ENCODE measurements at regions not wholly inside any gene's neighbourhood (a gene's known extent, or its start where the extent isn't known, plus 50 kb on each side); places are given as distances from the start of the nearest gene placed in this dataset.

DNA sequence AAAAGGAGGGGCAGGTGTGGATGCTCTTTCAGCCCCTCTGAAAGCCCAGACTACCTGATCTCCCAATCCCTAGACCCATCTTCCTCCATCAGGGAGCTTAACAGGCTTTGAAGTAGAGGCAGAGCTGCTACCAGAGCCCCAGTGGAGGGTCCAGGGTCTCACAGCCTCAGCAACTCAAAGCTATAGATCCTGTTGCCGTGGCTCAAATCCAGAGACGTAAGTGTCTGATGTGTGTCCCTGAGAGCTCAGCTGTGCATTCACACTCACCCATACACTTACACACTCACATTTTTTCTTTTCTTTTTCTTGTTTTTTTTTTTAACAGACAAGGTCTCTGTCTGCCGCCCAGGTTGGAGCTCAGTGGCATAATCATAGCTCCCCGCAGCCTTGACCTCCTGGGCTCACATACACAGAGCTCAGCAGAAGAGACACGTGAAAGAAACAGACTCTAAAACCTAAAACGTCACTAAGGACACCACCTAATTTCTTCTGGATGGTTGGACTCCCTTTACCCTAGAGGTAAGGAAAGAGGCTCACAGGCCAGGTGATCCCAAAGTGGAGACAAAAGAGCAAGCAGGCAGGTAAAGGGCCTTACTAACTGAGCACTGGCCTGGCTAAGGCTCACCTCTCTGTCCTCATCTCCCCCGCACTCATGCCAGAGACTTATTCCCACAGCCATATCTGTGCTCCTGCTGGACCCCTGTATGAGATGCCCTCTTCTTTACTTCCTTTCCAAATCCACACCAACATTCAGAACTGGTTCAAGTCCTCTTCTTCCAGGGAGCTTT lies 80.7 kb downstream of the SCN11A start:
- Histone ChIP-seq H3K4me1 (ENCODE audit: control insufficient read depth, insufficient read depth, low read length) (no peaks in the 10 kb centered on the region), H3K36me3 (ENCODE audit: control insufficient read depth, insufficient read depth, low read length) (no peaks in the 10 kb centered on the region), H3K27ac (ENCODE audit: low read length) (no peak overlapping the region), H3K27me3 (ENCODE audit: control insufficient read depth, insufficient read depth, low read length) (no peaks in the 10 kb centered on the region), H3K4me3 (ENCODE audit: low read length) (no peak overlapping the region), H3K9me3 (ENCODE audit: control insufficient read depth, insufficient read depth, low read length) (no peaks in the 10 kb centered on the region)
- H3K4me1 Mint-ChIP-seq = no peaks in the 10 kb centered on the region
- no peaks in the 10 kb centered on the region for H3K9me3 Mint-ChIP-seq
- H3K27me3 Mint-ChIP-seq (ENCODE audit: low read depth in 2 of 2) = peaks cover 24 to 28% of the 10 kb centered on the region in 2 donors
- no peak overlapping the region for H3K4me3 Mint-ChIP-seq
- WGBS (ENCODE audit: insufficient coverage) = 88% methylated on average over 7 of the region's 7 CpGs
- H3K36me3 Mint-ChIP-seq = no peaks in the 10 kb centered on the region
- H3K27ac Mint-ChIP-seq = no peak overlapping the region
- TF ChIP-seq, protein P1, sequence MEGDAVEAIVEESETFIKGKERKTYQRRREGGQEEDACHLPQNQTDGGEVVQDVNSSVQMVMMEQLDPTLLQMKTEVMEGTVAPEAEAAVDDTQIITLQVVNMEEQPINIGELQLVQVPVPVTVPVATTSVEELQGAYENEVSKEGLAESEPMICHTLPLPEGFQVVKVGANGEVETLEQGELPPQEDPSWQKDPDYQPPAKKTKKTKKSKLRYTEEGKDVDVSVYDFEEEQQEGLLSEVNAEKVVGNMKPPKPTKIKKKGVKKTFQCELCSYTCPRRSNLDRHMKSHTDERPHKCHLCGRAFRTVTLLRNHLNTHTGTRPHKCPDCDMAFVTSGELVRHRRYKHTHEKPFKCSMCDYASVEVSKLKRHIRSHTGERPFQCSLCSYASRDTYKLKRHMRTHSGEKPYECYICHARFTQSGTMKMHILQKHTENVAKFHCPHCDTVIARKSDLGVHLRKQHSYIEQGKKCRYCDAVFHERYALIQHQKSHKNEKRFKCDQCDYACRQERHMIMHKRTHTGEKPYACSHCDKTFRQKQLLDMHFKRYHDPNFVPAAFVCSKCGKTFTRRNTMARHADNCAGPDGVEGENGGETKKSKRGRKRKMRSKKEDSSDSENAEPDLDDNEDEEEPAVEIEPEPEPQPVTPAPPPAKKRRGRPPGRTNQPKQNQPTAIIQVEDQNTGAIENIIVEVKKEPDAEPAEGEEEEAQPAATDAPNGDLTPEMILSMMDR (IDR thresholded peaks at IDR 0.05) = no peak
- no peak for DNase-seq
- intact Hi-C loops (cut with micrococcal nuclease) = no loop called here
- ATAC-seq = no peak

DNA sequence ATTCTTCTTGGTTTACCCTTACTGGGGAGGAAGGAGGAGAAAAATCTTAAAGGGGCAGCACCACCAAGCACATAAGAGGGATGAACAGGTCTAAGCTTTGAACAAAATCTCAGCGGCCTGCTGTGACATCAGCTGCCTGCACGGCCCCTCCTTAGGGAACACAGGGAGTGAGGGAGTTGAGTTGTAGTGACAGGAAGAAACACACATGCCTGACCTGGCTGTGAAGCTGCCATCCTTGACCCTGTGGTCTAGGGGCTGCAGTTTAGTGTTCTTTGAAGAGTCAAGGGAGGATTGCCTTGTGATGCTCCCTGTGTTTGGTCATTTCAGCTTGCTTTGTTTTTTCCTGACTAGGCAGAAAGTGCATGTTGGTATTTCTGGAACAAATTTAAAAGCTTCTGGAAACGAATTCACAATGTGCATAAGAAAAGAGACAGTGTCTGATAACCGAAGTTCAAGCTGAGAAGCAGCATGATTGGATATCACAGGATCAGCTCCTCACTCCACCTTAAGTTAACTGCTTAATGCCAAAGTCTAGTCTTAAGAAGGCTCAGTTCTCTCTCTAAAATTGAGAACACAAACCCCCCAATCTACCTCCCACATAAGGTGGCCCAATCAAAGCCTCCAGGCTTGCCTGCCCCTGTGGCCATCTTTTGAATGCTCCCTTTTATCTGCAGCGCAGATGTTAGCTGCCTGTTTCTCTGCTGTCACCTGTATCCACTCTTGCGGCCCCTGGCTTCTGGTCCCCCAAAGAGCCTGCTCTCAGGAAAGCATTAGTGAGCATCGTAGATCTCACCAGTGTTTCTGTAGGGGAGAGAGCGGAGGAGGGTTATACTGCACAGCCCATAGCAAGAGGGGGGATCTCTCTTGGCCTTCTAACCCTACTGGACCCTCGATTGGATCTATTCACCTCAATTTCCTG lies 82.2 kb downstream of the SCN11A start:
- H3K36me3 ChIP-seq (ENCODE audit: control insufficient read depth, insufficient read depth, low read length) = no peaks in the 10 kb centered on the region
- no peak overlapping the region for H3K27ac ChIP-seq (ENCODE audit: low read length)
- DNase-seq (no peak), ATAC-seq (no peak)
- no peak overlapping the region for H3K27ac Mint-ChIP-seq
- WGBS (ENCODE audit: insufficient coverage) = 77% methylated on average over 9 of the region's 9 CpGs
- H3K4me1 ChIP-seq (ENCODE audit: control insufficient read depth, insufficient read depth, low read length) = no peaks in the 10 kb centered on the region
- no peaks in the 10 kb centered on the region for H3K9me3 Mint-ChIP-seq
- H3K36me3 Mint-ChIP-seq = no peaks in the 10 kb centered on the region
- no peaks in the 10 kb centered on the region for H3K27me3 ChIP-seq (ENCODE audit: control insufficient read depth, insufficient read depth, low read length)
- TF ChIP-seq, protein P1 (IDR thresholded peaks at IDR 0.05) = no peak
- intact Hi-C loops (cut with micrococcal nuclease) = no loop called here
- no peaks in the 10 kb centered on the region for H3K4me1 Mint-ChIP-seq
- H3K9me3 ChIP-seq (ENCODE audit: control insufficient read depth, insufficient read depth, low read length) = no peaks in the 10 kb centered on the region
- H3K27me3 Mint-ChIP-seq (ENCODE audit: low read depth in 2 of 2) = peaks cover 21 to 28% of the 10 kb centered on the region in 2 donors
- no peak overlapping the region for H3K4me3 ChIP-seq (ENCODE audit: low read length)
- H3K4me3 Mint-ChIP-seq = no peak overlapping the region

DNA sequence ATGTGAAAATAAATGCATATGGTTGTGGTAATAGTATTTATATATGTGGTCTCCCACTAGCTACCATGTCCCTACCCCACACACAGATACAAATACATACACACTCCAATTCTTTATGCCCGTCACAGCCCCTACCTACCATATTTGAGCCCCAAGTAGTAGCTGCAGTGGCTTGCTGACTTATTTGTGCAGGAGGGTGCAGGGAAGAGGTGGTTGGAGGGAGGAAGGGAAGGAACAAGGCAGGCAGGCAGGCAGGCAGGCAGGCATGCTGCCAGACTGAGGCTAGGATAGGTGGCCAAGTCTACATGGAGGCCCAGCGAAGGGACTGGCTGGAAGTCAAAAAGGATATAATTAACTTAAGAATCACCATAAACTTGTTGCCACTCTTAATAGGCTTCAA lies 82.9 kb downstream of the SCN11A start:
- Mint-ChIP-seq H3K4me3 (no peak overlapping the region), H3K27ac (no peak overlapping the region), H3K36me3 (no peaks in the 10 kb centered on the region), H3K27me3 (ENCODE audit: low read depth in 2 of 2) (peaks cover 17 to 24% of the 10 kb centered on the region in 2 donors), H3K9me3 (no peaks in the 10 kb centered on the region), H3K4me1 (no peaks in the 10 kb centered on the region)
- DNase-seq = no peak
- Histone ChIP-seq H3K4me1 (ENCODE audit: control insufficient read depth, insufficient read depth, low read length) (no peaks in the 10 kb centered on the region), H3K9me3 (ENCODE audit: control insufficient read depth, insufficient read depth, low read length) (no peaks in the 10 kb centered on the region), H3K27ac (ENCODE audit: low read length) (no peak overlapping the region), H3K36me3 (ENCODE audit: control insufficient read depth, insufficient read depth, low read length) (no peaks in the 10 kb centered on the region), H3K4me3 (ENCODE audit: low read length) (no peak overlapping the region), H3K27me3 (ENCODE audit: control insufficient read depth, insufficient read depth, low read length) (no peaks in the 10 kb centered on the region)
- no peak for ATAC-seq
- TF ChIP-seq, protein P1 (IDR thresholded peaks at IDR 0.05) = no peak
- 86% methylated on average over 1 of the region's 2 CpGs for WGBS (ENCODE audit: insufficient coverage)
- intact Hi-C loops (cut with micrococcal nuclease) = no loop called here
